ENCODE measurements at regions not wholly inside any gene's neighbourhood (a gene's known extent, or its start where the extent isn't known, plus 50 kb on each side); places are given as distances from the start of the nearest gene placed in this dataset.
A peak's percentile ranks its signal among the peaks of the same experiment; 100 is the strongest.

- Histone ChIP-seq H3K27ac (ENCODE audit: low read depth, low read length) (no peak overlapping the region), H3K4me3 (ENCODE audit: insufficient read depth, low read depth, low read length) (no peak overlapping the region), H3K36me3 (ENCODE audit: insufficient read depth, low read length) (no peaks in the 10 kb centered on the region), H3K27me3 (ENCODE audit: insufficient read depth, low read length) (no peaks in the 10 kb centered on the region), H4K20me1 (ENCODE audit: insufficient read depth, low read length) (no peaks in the 10 kb centered on the region), H3K79me2 (ENCODE audit: insufficient read depth, low read length) (no peaks in the 10 kb centered on the region), H3K9me3 (ENCODE audit: insufficient read depth, low read depth, low read length) (no peaks in the 10 kb centered on the region), H2AFZ (ENCODE audit: low read depth, low read length) (no peak overlapping the region), H3K4me1 (ENCODE audit: insufficient read depth, low read length) (peaks cover 5% of the 10 kb centered on the region), H3K9ac (ENCODE audit: low read length) (no peak overlapping the region), H3K4me2 (ENCODE audit: low read length) (no peak overlapping the region)
- FAIRE-seq (no peak), DNase-seq (ENCODE audit: low read depth) (no peak)
- no peak overlapping the region for H3K27ac Mint-ChIP-seq (ENCODE audit: unreplicated experiment)
- H3K27me3 Mint-ChIP-seq (ENCODE audit: low read depth, unreplicated experiment) = no peaks in the 10 kb centered on the region
- no peak for TF ChIP-seq CTCF (IDR thresholded peaks at IDR 0.05; ENCODE audit: insufficient read depth, low read depth, low read length)
- no peak for TF ChIP-seq EZH2 (IDR thresholded peaks at IDR 0.05; ENCODE audit: insufficient read depth, low read length)
- H3K4me3 Mint-ChIP-seq (ENCODE audit: unreplicated experiment) = no peak overlapping the region
- peaks cover 10% of the 10 kb centered on the region for H3K4me1 Mint-ChIP-seq (ENCODE audit: low read depth, unreplicated experiment)
- no peaks in the 10 kb centered on the region for H3K9me3 Mint-ChIP-seq (ENCODE audit: unreplicated experiment)
- no peaks in the 10 kb centered on the region for H3K36me3 Mint-ChIP-seq (ENCODE audit: low read depth, unreplicated experiment)
Measured at GRCh38 chr18:27608174-27608573, 423.1 kb upstream of the CHST9 start.

GRCh38 chr18:27606741-27607140 is 421.6 kb upstream of the CHST9 start:
- DNase-seq (ENCODE audit: low read depth) (no peak), FAIRE-seq (no peak)
- H3K27ac ChIP-seq (ENCODE audit: low read depth, low read length) = no peak overlapping the region
- Mint-ChIP-seq H3K36me3 (ENCODE audit: low read depth, unreplicated experiment) (no peaks in the 10 kb centered on the region), H3K9me3 (ENCODE audit: unreplicated experiment) (no peaks in the 10 kb centered on the region), H3K4me3 (ENCODE audit: unreplicated experiment) (no peak overlapping the region), H3K27ac (ENCODE audit: unreplicated experiment) (no peak overlapping the region), H3K27me3 (ENCODE audit: low read depth, unreplicated experiment) (no peaks in the 10 kb centered on the region), H3K4me1 (ENCODE audit: low read depth, unreplicated experiment) (peaks cover 10% of the 10 kb centered on the region)
- no peak overlapping the region for H3K4me2 ChIP-seq (ENCODE audit: low read length)
- H3K36me3 ChIP-seq (ENCODE audit: insufficient read depth, low read length) = no peaks in the 10 kb centered on the region
- TF ChIP-seq CTCF (IDR thresholded peaks at IDR 0.05; ENCODE audit: insufficient read depth, low read depth, low read length) = no peak
- TF ChIP-seq EZH2 (IDR thresholded peaks at IDR 0.05; ENCODE audit: insufficient read depth, low read length) = no peak
- no peak overlapping the region for H2AFZ ChIP-seq (ENCODE audit: low read depth, low read length)
- peaks cover 5% of the 10 kb centered on the region for H3K4me1 ChIP-seq (ENCODE audit: insufficient read depth, low read length)
- H3K9ac ChIP-seq (ENCODE audit: low read length) = no peak overlapping the region
- H4K20me1 ChIP-seq (ENCODE audit: insufficient read depth, low read length) = no peaks in the 10 kb centered on the region
- H3K27me3 ChIP-seq (ENCODE audit: insufficient read depth, low read length) = no peaks in the 10 kb centered on the region
- H3K4me3 ChIP-seq (ENCODE audit: insufficient read depth, low read depth, low read length) = no peak overlapping the region
- H3K9me3 ChIP-seq (ENCODE audit: insufficient read depth, low read depth, low read length) = no peaks in the 10 kb centered on the region
- H3K79me2 ChIP-seq (ENCODE audit: insufficient read depth, low read length) = no peaks in the 10 kb centered on the region

DNA sequence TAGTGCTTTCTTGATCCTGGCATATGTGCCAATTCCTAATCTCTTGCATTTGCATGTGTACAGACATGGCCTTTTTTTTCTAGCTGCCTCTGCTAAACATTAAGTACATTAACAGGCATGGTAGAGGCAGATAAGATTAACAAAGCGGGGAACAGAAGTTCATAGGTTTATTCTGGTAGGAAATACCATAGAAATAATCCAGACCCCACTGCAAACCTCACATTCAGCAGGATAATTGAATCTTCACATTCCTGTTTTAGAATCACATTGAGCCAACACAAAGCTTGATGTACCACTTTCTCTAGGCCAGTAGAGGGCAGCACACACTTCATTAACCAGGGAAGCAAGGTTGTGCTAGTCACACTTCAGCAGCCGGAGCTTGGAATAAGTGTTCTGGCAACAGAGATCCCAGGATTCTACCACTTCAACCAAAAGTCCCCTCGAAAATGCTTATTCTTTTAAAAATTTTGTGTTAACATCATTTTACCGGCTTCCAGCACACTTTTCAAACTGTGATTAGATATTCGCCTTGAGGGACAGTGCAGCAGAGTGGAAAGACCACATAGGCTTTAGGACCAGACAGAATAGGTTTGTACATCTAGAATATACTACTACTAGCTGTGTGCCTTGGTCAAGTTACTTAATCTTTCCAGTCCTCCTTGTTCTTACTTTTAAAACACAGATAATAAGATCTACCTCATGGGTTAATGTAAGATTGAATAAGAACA is 420.2 kb upstream of the CHST9 start:
- Mint-ChIP-seq H3K9me3 (ENCODE audit: unreplicated experiment) (no peaks in the 10 kb centered on the region), H3K27me3 (ENCODE audit: low read depth, unreplicated experiment) (no peaks in the 10 kb centered on the region), H3K4me1 (ENCODE audit: low read depth, unreplicated experiment) (peaks cover 10% of the 10 kb centered on the region), H3K36me3 (ENCODE audit: low read depth, unreplicated experiment) (no peaks in the 10 kb centered on the region), H3K4me3 (ENCODE audit: unreplicated experiment) (no peak overlapping the region), H3K27ac (ENCODE audit: unreplicated experiment) (peak overlapping the region; percentile 79)
- no peak overlapping the region for H3K4me2 ChIP-seq (ENCODE audit: low read length)
- no peak overlapping the region for H3K27ac ChIP-seq (ENCODE audit: low read depth, low read length)
- peak; percentile 50 for DNase-seq (ENCODE audit: low read depth)
- H3K4me3 ChIP-seq (ENCODE audit: insufficient read depth, low read depth, low read length) = no peak overlapping the region
- no peaks in the 10 kb centered on the region for H3K79me2 ChIP-seq (ENCODE audit: insufficient read depth, low read length)
- H3K36me3 ChIP-seq (ENCODE audit: insufficient read depth, low read length) = no peaks in the 10 kb centered on the region
- no peaks in the 10 kb centered on the region for H3K27me3 ChIP-seq (ENCODE audit: insufficient read depth, low read length)
- peak; percentile 92 for TF ChIP-seq CTCF (IDR thresholded peaks at IDR 0.05; ENCODE audit: insufficient read depth, low read depth, low read length)
- no peak for TF ChIP-seq EZH2 (IDR thresholded peaks at IDR 0.05; ENCODE audit: insufficient read depth, low read length)
- H3K9ac ChIP-seq (ENCODE audit: low read length) = no peak overlapping the region
- H3K9me3 ChIP-seq (ENCODE audit: insufficient read depth, low read depth, low read length) = no peaks in the 10 kb centered on the region
- peaks cover 5% of the 10 kb centered on the region for H3K4me1 ChIP-seq (ENCODE audit: insufficient read depth, low read length)
- H2AFZ ChIP-seq (ENCODE audit: low read depth, low read length) = no peak overlapping the region
- peak; percentile 94 for FAIRE-seq
- H4K20me1 ChIP-seq (ENCODE audit: insufficient read depth, low read length) = no peaks in the 10 kb centered on the region

All from astrocyte (in vitro differentiated cells and primary cell).